ENCODE measurements at regions not wholly inside any gene's neighbourhood (a gene's known extent, or its start where the extent isn't known, plus 50 kb on each side); places are given as distances from the start of the nearest gene placed in this dataset.

- Histone ChIP-seq H3K36me3 (ENCODE audit: control insufficient read depth in 2 of 2, insufficient read depth in 1 of 2, low read length in 2 of 2) (no peaks in the 10 kb centered on the region), H3K9me3 (ENCODE audit: control insufficient read depth, insufficient read depth, low read depth, low read length) (no peaks in the 10 kb centered on the region), H3K27ac (ENCODE audit: extremely low read depth, low read depth, low read length) (no peak overlapping the region), H3K4me3 (ENCODE audit: low read depth, low read length) (no peak overlapping the region), H3K4me1 (ENCODE audit: control insufficient read depth, insufficient read depth, low read length) (peaks cover 13% of the 10 kb centered on the region)
- ChIA-PET POLR2A (no interaction called here), CTCF (no interaction called here)
- TF ChIP-seq ZNF248 (tag by site-specific recombination; IDR thresholded peaks at IDR 0.05) = no peak
- TF ChIP-seq ZNF600 (tag by site-specific recombination; IDR thresholded peaks at IDR 0.05) = no peak
- TF ChIP-seq ZNF426 (tag by site-specific recombination; IDR thresholded peaks at IDR 0.05) = no peak
- no peak for TF ChIP-seq ZNF266 (tag by site-specific recombination; IDR thresholded peaks at IDR 0.05; ENCODE audit: low read depth)
- no peak for TF ChIP-seq ZNF513 (tag by site-specific recombination; IDR thresholded peaks at IDR 0.05)
- TF ChIP-seq ZNF169 (tag by site-specific recombination; IDR thresholded peaks at IDR 0.05) = no peak
- TF ChIP-seq KLF7 (tag by site-specific recombination; IDR thresholded peaks at IDR 0.05; ENCODE audit: borderline replicate concordance) = no peak
- TF ChIP-seq CTCF (tag by site-specific recombination; IDR thresholded peaks at IDR 0.05) = no peak
- no peak for TF ChIP-seq ZNF404 (tag by site-specific recombination; IDR thresholded peaks at IDR 0.05)
- TF ChIP-seq ZNF391 (tag by site-specific recombination; IDR thresholded peaks at IDR 0.05; ENCODE audit: borderline replicate concordance, low read depth) = no peak
- TF ChIP-seq ZNF518A (tag by site-specific recombination; conservative IDR thresholded peaks at IDR 0.05; ENCODE audit: low read depth) = no peak
- no peak for TF ChIP-seq ZNF785 (tag by site-specific recombination; IDR thresholded peaks at IDR 0.05)
Measured at GRCh38 chr2:226664140-226664539, 135.5 kb downstream of the IRS1 start.

GRCh38 chr2:226661789-226662545 lies 137.7 kb downstream of the IRS1 start:
- H3K4me3 ChIP-seq (ENCODE audit: low read depth, low read length) = no peak overlapping the region
- POLR2A ChIA-PET = interaction anchor here (0.6 to 0.8 kb wide), 2 partner anchors 9 to 614 kb away, joined by 3 read pairs; no protein-coding TSS in a partner anchor
- H3K36me3 ChIP-seq (ENCODE audit: control insufficient read depth in 2 of 2, insufficient read depth in 1 of 2, low read length in 2 of 2) = no peaks in the 10 kb centered on the region
- peak overlapping the region; percentile 3; the same call in 1 of the 2 replicates for H3K27ac ChIP-seq (ENCODE audit: extremely low read depth, low read depth, low read length)
- H3K9me3 ChIP-seq (ENCODE audit: control insufficient read depth, insufficient read depth, low read depth, low read length) = no peaks in the 10 kb centered on the region
- CTCF ChIA-PET = interaction anchor here (0.6 kb wide), 1 partner anchor 1643 kb away, joined by 3 read pairs; no protein-coding TSS in a partner anchor
- H3K4me1 ChIP-seq (ENCODE audit: control insufficient read depth, insufficient read depth, low read length) = peaks cover 15% of the 10 kb centered on the region
- TF ChIP-seq HOXD13 (CRISPR knock-in tag; IDR thresholded peaks at IDR 0.05; ENCODE audit: borderline replicate concordance) (peak; percentile 70; the same call in 1 of the 2 replicates), ZNF843 (tag by site-specific recombination; IDR thresholded peaks at IDR 0.05) (peak; percentile 67; the same call in 1 of the 2 replicates), ZNF585B (tag by site-specific recombination; IDR thresholded peaks at IDR 0.05) (no peak), ZNF24 (tag by site-specific recombination; IDR thresholded peaks at IDR 0.05) (0 out of 2 replicates have a peak, but pooled peaks have one; percentile 22), ZNF114 (tag by site-specific recombination; IDR thresholded peaks at IDR 0.05) (no peak), RBAK (tag by site-specific recombination; IDR thresholded peaks at IDR 0.05) (no peak), ZNF660 (tag by site-specific recombination; IDR thresholded peaks at IDR 0.05) (0 out of 2 replicates have a peak, but pooled peaks have one; percentile 32), ZNF600 (tag by site-specific recombination; IDR thresholded peaks at IDR 0.05) (peak; percentile 28; the same call in 1 of the 2 replicates), ZNF639 (tag by site-specific recombination; IDR thresholded peaks at IDR 0.05) (peak; percentile 47; the same call in 1 of the 2 replicates), ZNF707 (tag by site-specific recombination; IDR thresholded peaks at IDR 0.05) (no peak), KLF8 (tag by site-specific recombination; IDR thresholded peaks at IDR 0.05) (0 out of 2 replicates have a peak, but pooled peaks have one; percentile 37), ZXDB (tag by site-specific recombination; IDR thresholded peaks at IDR 0.05) (peak; percentile 69), MEIS1 (CRISPR knock-in tag; IDR thresholded peaks at IDR 0.05; ENCODE audit: borderline replicate concordance) (peak; percentile 75), SETDB1 (IDR thresholded peaks at IDR 0.05; ENCODE audit: insufficient read length, low read length) (no peak)
